HEK293 (cell line): ENCODE measurements at regions not wholly inside any gene's neighbourhood (a gene's known extent, or its start where the extent isn't known, plus 50 kb on each side); places are given as distances from the start of the nearest gene placed in this dataset.

Source experiments
- CTCF ChIA-PET: fragments of 350-600 bp; formaldehyde crosslinking; extraction: SDS; loops from one replicate; lab custom pipeline; 2021; ENCODE audit warnings: antibody characterized with exemption; lab: Yijun Ruan, JAX
- POLR2A ChIA-PET: fragments of 300-600 bp; formaldehyde crosslinking; extraction: SDS; loops from one replicate; lab custom pipeline; 2020; ENCODE audit warnings: antibody characterized with exemption, inconsistent platforms; lab: Yijun Ruan, JAX
- H3K27ac ChIP-seq: fragments of 200-500 bp; sonication (Bioruptor generic); 2 replicates; pipeline ENCODE4 v1.5.1; 2014; ENCODE audit warnings: low read depth, low read length, control low read depth, inconsistent platforms; ENCODE audit errors: extremely low read depth
- H3K36me3 ChIP-seq, 2 experiments: fragments of 200-500 bp in 1 of 2; sonication (Bioruptor generic) in 1 of 2; 1 replicate in 1 of 2; 2 replicates in 1 of 2; pipeline ENCODE4 v1.5.1; 2014 to 2017; ENCODE audit warnings: inconsistent platforms in 2 of 2, low read length in 2 of 2; ENCODE audit not compliant: control insufficient read depth in 2 of 2, insufficient read depth in 1 of 2
- H3K4me1 ChIP-seq: fragments of 200-500 bp; sonication (Bioruptor generic); 2 replicates; pipeline ENCODE4 v1.5.1; 2014; ENCODE audit warnings: mild to moderate bottlenecking, low read length, inconsistent platforms; ENCODE audit not compliant: control insufficient read depth, insufficient read depth
- H3K4me3 ChIP-seq: 2 replicates; pipeline ENCODE4 v1.5.1; 2011; ENCODE audit warnings: low read depth, mild to moderate bottlenecking, control low read depth, low read length, moderate library complexity
- H3K9me3 ChIP-seq: fragments of 200-500 bp; sonication (Bioruptor generic); 2 replicates; pipeline ENCODE4 v1.5.1; 2014; ENCODE audit warnings: low read depth, low read length, inconsistent platforms; ENCODE audit not compliant: control insufficient read depth, insufficient read depth
- HOXD13 ChIP-seq: sonication (generic); formaldehyde crosslinking; IDR thresholded peaks from 2 replicates; pipeline ENCODE4 v1.8.0; 2022; ENCODE audit warnings: missing genetic modification reagents, borderline replicate concordance
- OSR2 ChIP-seq: fragments of 450-650 bp; formaldehyde crosslinking; IDR thresholded peaks from 2 replicates; pipeline ENCODE4 v1.5.1; 2016; ENCODE audit warnings: missing biosample characterization, missing genetic modification characterization
- ZBTB20 ChIP-seq: fragments of 450-650 bp; formaldehyde crosslinking; IDR thresholded peaks from 2 replicates; pipeline ENCODE4 v1.5.1; 2016; ENCODE audit warnings: missing biosample characterization, missing genetic modification characterization
- ZFHX2 ChIP-seq: fragments of 450-650 bp; formaldehyde crosslinking; conservative IDR thresholded peaks from 2 replicates; pipeline ENCODE4 v1.5.1; 2016; ENCODE audit warnings: missing biosample characterization, missing genetic modification characterization
- ZNF133 ChIP-seq: fragments of 450-650 bp; formaldehyde crosslinking; IDR thresholded peaks from 2 replicates; pipeline ENCODE4 v1.5.1; 2016; ENCODE audit warnings: missing biosample characterization, missing genetic modification characterization
- ZNF16 ChIP-seq: fragments of 450-650 bp; formaldehyde crosslinking; IDR thresholded peaks from 2 replicates; pipeline ENCODE4 v1.5.1; 2016; ENCODE audit warnings: low read depth, missing biosample characterization, missing genetic modification characterization
- ZNF169 ChIP-seq: fragments of 450-650 bp; formaldehyde crosslinking; IDR thresholded peaks from 2 replicates; pipeline ENCODE4 v1.5.1; 2016; ENCODE audit warnings: missing biosample characterization, missing genetic modification characterization
- ZNF248 ChIP-seq: fragments of 450-650 bp; formaldehyde crosslinking; IDR thresholded peaks from 2 replicates; pipeline ENCODE4 v1.5.1; 2017; ENCODE audit warnings: missing biosample characterization, missing genetic modification characterization
- ZNF302 ChIP-seq: fragments of 450-650 bp; formaldehyde crosslinking; IDR thresholded peaks from 2 replicates; pipeline ENCODE4 v1.5.1; 2016; ENCODE audit warnings: missing biosample characterization, missing genetic modification characterization, low read depth
- ZNF585B ChIP-seq: fragments of 450-650 bp; formaldehyde crosslinking; IDR thresholded peaks from 2 replicates; pipeline ENCODE4 v1.5.1; 2016; ENCODE audit warnings: missing biosample characterization, missing genetic modification characterization
- ZSCAN23 ChIP-seq: fragments of 450-650 bp; formaldehyde crosslinking; IDR thresholded peaks from 2 replicates; pipeline ENCODE4 v1.5.1; 2016; ENCODE audit warnings: missing biosample characterization, missing genetic modification characterization
- TF ChIP-seq, protein P1 (sequence below): fragments of 450-650 bp; formaldehyde crosslinking; IDR thresholded peaks from 2 replicates; pipeline ENCODE4 v1.5.1; 2016; ENCODE audit warnings: missing biosample characterization, missing genetic modification characterization, borderline replicate concordance
- TF ChIP-seq, protein P2 (sequence below): IDR thresholded peaks from 2 replicates; pipeline ENCODE4 v1.6.1; 2011; ENCODE audit warnings: mild to moderate bottlenecking, low read depth, low read length, borderline replicate concordance
- TF ChIP-seq, protein P3 (sequence below): fragments of 450-650 bp; formaldehyde crosslinking; IDR thresholded peaks from 2 replicates; pipeline ENCODE4 v1.5.1; 2017; ENCODE audit warnings: missing biosample characterization, missing genetic modification characterization
- TF ChIP-seq, protein P4 (sequence below): fragments of 450-650 bp; formaldehyde crosslinking; IDR thresholded peaks from 2 replicates; pipeline ENCODE4 v1.5.1; 2016; ENCODE audit warnings: missing biosample characterization, missing genetic modification characterization, borderline replicate concordance

DNA sequence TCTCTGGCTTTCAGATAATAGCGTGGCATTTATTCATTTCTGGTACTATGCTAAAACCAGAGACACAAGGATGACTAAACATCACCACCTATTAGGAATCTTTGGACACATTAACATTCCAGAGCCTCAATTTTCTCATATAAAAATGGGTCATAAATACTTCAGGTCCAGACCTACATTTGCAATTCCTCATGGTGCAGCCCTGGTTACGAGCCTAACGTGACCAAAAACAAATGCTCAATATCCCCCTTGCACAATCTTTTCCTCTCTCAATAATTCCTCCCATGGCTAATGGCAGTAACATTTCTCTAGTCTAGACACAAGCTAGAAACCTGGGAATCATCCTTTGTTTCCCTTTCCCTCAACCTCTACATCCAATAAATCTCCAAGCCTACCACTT is 112.8 kb upstream of the NABP1 start:
- Histone ChIP-seq H3K4me1 (no peaks in the 10 kb centered on the region), H3K9me3 (no peaks in the 10 kb centered on the region)
- POLR2A ChIA-PET, result no interaction called here
- TF ChIP-seq, protein P1, sequence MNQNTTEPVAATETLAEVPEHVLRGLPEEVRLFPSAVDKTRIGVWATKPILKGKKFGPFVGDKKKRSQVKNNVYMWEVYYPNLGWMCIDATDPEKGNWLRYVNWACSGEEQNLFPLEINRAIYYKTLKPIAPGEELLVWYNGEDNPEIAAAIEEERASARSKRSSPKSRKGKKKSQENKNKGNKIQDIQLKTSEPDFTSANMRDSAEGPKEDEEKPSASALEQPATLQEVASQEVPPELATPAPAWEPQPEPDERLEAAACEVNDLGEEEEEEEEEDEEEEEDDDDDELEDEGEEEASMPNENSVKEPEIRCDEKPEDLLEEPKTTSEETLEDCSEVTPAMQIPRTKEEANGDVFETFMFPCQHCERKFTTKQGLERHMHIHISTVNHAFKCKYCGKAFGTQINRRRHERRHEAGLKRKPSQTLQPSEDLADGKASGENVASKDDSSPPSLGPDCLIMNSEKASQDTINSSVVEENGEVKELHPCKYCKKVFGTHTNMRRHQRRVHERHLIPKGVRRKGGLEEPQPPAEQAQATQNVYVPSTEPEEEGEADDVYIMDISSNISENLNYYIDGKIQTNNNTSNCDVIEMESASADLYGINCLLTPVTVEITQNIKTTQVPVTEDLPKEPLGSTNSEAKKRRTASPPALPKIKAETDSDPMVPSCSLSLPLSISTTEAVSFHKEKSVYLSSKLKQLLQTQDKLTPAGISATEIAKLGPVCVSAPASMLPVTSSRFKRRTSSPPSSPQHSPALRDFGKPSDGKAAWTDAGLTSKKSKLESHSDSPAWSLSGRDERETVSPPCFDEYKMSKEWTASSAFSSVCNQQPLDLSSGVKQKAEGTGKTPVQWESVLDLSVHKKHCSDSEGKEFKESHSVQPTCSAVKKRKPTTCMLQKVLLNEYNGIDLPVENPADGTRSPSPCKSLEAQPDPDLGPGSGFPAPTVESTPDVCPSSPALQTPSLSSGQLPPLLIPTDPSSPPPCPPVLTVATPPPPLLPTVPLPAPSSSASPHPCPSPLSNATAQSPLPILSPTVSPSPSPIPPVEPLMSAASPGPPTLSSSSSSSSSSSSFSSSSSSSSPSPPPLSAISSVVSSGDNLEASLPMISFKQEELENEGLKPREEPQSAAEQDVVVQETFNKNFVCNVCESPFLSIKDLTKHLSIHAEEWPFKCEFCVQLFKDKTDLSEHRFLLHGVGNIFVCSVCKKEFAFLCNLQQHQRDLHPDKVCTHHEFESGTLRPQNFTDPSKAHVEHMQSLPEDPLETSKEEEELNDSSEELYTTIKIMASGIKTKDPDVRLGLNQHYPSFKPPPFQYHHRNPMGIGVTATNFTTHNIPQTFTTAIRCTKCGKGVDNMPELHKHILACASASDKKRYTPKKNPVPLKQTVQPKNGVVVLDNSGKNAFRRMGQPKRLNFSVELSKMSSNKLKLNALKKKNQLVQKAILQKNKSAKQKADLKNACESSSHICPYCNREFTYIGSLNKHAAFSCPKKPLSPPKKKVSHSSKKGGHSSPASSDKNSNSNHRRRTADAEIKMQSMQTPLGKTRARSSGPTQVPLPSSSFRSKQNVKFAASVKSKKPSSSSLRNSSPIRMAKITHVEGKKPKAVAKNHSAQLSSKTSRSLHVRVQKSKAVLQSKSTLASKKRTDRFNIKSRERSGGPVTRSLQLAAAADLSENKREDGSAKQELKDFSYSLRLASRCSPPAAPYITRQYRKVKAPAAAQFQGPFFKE (tag by site-specific recombination), result no peak
- TF ChIP-seq, protein P2, sequence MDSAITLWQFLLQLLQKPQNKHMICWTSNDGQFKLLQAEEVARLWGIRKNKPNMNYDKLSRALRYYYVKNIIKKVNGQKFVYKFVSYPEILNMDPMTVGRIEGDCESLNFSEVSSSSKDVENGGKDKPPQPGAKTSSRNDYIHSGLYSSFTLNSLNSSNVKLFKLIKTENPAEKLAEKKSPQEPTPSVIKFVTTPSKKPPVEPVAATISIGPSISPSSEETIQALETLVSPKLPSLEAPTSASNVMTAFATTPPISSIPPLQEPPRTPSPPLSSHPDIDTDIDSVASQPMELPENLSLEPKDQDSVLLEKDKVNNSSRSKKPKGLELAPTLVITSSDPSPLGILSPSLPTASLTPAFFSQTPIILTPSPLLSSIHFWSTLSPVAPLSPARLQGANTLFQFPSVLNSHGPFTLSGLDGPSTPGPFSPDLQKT, result no peak
- TF ChIP-seq ZNF169 (tag by site-specific recombination) (no peak), ZBTB20 (tag by site-specific recombination) (no peak), ZSCAN23 (tag by site-specific recombination) (no peak), ZFHX2 (tag by site-specific recombination) (no peak), ZNF16 (tag by site-specific recombination) (no peak), OSR2 (no peak), HOXD13 (CRISPR knock-in tag) (no peak), ZNF248 (no peak), ZNF133 (tag by site-specific recombination) (no peak), ZNF585B (tag by site-specific recombination) (no peak), ZNF302 (tag by site-specific recombination) (no peak)
- TF ChIP-seq, protein P3, sequence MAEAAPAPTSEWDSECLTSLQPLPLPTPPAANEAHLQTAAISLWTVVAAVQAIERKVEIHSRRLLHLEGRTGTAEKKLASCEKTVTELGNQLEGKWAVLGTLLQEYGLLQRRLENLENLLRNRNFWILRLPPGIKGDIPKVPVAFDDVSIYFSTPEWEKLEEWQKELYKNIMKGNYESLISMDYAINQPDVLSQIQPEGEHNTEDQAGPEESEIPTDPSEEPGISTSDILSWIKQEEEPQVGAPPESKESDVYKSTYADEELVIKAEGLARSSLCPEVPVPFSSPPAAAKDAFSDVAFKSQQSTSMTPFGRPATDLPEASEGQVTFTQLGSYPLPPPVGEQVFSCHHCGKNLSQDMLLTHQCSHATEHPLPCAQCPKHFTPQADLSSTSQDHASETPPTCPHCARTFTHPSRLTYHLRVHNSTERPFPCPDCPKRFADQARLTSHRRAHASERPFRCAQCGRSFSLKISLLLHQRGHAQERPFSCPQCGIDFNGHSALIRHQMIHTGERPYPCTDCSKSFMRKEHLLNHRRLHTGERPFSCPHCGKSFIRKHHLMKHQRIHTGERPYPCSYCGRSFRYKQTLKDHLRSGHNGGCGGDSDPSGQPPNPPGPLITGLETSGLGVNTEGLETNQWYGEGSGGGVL (tag by site-specific recombination), result no peak
- TF ChIP-seq, protein P4, sequence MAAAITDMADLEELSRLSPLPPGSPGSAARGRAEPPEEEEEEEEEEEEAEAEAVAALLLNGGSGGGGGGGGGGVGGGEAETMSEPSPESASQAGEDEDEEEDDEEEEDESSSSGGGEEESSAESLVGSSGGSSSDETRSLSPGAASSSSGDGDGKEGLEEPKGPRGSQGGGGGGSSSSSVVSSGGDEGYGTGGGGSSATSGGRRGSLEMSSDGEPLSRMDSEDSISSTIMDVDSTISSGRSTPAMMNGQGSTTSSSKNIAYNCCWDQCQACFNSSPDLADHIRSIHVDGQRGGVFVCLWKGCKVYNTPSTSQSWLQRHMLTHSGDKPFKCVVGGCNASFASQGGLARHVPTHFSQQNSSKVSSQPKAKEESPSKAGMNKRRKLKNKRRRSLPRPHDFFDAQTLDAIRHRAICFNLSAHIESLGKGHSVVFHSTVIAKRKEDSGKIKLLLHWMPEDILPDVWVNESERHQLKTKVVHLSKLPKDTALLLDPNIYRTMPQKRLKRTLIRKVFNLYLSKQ (tag by site-specific recombination), result no peak
- TF ChIP-seq, all 188 proteins: peak for 0
- Histone ChIP-seq H3K36me3 (no peaks in the 10 kb centered on the region), H3K27ac (no peak overlapping the region), H3K4me3 (no peak overlapping the region)
- CTCF ChIA-PET, result interaction anchor here (0.8 to 2.0 kb wide), 7 partner anchors 10 to 247 kb away, joined by 3 to 12 read pairs (median 4); no protein-coding TSS in a partner anchor
